ENCODE measurements at regions not wholly inside any gene's neighbourhood (a gene's known extent, or its start where the extent isn't known, plus 50 kb on each side); places are given as distances from the start of the nearest gene placed in this dataset.

DNA sequence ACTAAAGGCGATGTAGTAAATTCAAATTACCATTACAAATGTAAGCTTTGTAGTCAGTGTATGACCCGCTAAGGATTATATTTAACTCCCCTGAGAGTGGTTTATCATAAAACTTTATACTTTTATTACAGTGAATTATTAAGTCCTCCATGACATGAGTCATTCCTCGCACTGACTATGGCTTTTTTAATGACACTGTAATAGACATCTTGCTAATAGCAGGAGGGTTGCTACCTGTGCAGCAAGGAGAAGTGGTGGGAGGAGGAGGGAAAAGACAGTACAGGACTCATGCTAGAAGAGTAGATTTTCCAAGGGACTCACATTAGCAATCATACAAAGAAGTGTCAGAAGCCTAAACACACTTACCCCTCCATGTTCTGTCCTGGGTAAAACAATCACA, 556.1 kb downstream of the BCL11A start:
- peaks cover 4% of the 10 kb centered on the region for H3K4me1 ChIP-seq (ENCODE audit: insufficient read depth, low read length)
- H3K9ac ChIP-seq (ENCODE audit: low read length), result no peak overlapping the region
- no peak overlapping the region for H3K27ac ChIP-seq (ENCODE audit: low read depth, low read length)
- H3K36me3 ChIP-seq (ENCODE audit: insufficient read depth, low read length), result no peaks in the 10 kb centered on the region
- no peaks in the 10 kb centered on the region for H3K27me3 ChIP-seq (ENCODE audit: control insufficient read depth in 1 of 2, insufficient read depth in 2 of 2, low read length in 2 of 2)
- no peak overlapping the region for H3K4me3 ChIP-seq (ENCODE audit: low read depth in 1 of 2, low read length in 2 of 2)
- H3K9me3 ChIP-seq (ENCODE audit: low read length), result no peaks in the 10 kb centered on the region

DNA sequence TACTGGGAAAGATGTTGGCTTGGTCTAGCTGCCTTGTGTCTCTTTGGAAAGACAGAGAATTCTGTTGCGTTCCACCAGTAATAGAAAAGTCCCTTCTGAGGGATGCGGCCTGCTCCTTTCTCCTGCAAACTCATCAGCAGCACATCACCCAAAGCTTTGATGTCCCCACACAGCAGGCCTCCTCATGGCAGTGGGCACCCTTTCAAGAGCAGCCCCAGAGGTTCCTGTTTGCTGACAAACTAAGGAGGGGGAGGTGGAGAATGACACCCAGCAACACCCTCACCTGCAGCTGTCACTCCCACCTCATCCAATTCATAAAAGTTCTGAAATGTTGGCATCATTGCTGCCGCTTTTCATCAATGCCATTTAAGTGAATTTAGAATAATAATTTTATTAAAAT, 556.6 kb downstream of the BCL11A start:
- Histone ChIP-seq H3K36me3 (ENCODE audit: insufficient read depth, low read length) (no peaks in the 10 kb centered on the region), H3K27ac (ENCODE audit: low read depth, low read length) (no peak overlapping the region), H3K9ac (ENCODE audit: low read length) (no peak overlapping the region), H3K4me1 (ENCODE audit: insufficient read depth, low read length) (peaks cover 4% of the 10 kb centered on the region), H3K4me3 (ENCODE audit: low read depth in 1 of 2, low read length in 2 of 2) (no peak overlapping the region), H3K9me3 (ENCODE audit: low read length) (no peaks in the 10 kb centered on the region), H3K27me3 (ENCODE audit: control insufficient read depth in 1 of 2, insufficient read depth in 2 of 2, low read length in 2 of 2) (no peaks in the 10 kb centered on the region)

DNA sequence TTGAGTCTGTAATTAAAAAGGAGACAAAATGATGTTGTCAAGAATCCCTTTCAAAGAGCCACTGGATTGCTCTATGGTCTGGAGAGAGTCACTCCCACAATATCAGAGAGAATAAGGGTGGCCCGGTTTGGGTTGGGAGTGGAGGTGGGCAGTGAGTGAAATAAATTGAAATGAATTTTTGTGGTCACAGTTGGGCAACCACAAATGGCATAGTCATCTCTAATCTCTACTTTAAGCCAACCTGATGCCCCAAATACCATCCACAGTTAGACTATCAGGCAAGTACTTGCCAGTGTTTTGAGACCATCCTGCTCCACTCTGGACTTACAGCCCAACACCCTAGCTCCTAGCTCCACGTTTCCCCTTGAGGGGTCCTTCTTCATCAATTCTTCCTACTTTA, 559.7 kb downstream of the BCL11A start:
- no peaks in the 10 kb centered on the region for H3K9me3 ChIP-seq (ENCODE audit: low read length)
- no peaks in the 10 kb centered on the region for H3K4me1 ChIP-seq (ENCODE audit: insufficient read depth, low read length)
- no peak overlapping the region for H3K27ac ChIP-seq (ENCODE audit: low read depth, low read length)
- no peak overlapping the region for H3K4me3 ChIP-seq (ENCODE audit: low read depth in 1 of 2, low read length in 2 of 2)
- no peaks in the 10 kb centered on the region for H3K27me3 ChIP-seq (ENCODE audit: control insufficient read depth in 1 of 2, insufficient read depth in 2 of 2, low read length in 2 of 2)
- H3K36me3 ChIP-seq (ENCODE audit: insufficient read depth, low read length), result no peaks in the 10 kb centered on the region
- no peak overlapping the region for H3K9ac ChIP-seq (ENCODE audit: low read length)

DNA sequence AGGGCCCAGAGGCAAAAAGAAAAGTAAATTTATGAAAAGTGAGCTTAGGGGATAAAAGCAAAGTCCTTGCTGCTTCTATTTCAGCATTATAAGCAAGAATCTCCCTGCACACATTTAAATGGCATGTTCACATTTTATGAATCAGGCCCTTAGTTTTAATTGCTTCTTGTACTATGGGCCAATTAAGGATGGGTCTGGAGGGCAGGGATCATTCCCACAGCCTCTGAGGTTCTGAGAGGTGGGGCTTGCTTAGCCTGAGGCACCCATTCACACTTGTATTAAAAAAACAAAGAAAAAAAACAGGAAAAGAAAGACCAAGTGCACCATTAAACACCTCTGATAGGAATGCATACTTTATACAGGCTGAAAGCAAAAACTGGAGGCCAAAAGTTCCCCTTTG, 565.1 kb downstream of the BCL11A start:
- Histone ChIP-seq H3K27me3 (ENCODE audit: control insufficient read depth in 1 of 2, insufficient read depth in 2 of 2, low read length in 2 of 2) (no peaks in the 10 kb centered on the region), H3K9ac (ENCODE audit: low read length) (no peak overlapping the region), H3K4me3 (ENCODE audit: low read depth in 1 of 2, low read length in 2 of 2) (no peak overlapping the region), H3K27ac (ENCODE audit: low read depth, low read length) (no peak overlapping the region), H3K9me3 (ENCODE audit: low read length) (no peaks in the 10 kb centered on the region), H3K4me1 (ENCODE audit: insufficient read depth, low read length) (peaks cover 8% of the 10 kb centered on the region), H3K36me3 (ENCODE audit: insufficient read depth, low read length) (no peaks in the 10 kb centered on the region)

DNA sequence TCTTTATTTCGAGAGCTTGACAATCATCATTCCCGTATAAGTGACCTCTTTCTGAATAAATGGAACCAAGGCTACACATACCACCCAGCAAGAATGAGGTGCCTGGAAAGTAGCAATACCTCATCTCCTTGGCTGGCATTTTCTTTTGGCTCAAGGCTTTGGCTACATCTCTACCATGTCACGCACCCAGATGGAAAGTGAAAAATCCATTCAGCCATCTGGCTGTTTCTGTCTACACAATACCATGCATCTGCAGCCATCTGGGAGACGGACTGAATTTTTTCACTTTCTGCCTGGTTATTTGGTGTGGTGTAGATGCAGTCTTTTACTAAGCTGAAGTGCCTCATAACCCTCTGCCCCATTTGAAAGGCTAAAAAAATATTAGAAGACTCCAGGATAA, 566.9 kb downstream of the BCL11A start:
- no peak overlapping the region for H3K27ac ChIP-seq (ENCODE audit: low read depth, low read length)
- peaks cover 8% of the 10 kb centered on the region for H3K4me1 ChIP-seq (ENCODE audit: insufficient read depth, low read length)
- H3K36me3 ChIP-seq (ENCODE audit: insufficient read depth, low read length), result no peaks in the 10 kb centered on the region
- H3K9ac ChIP-seq (ENCODE audit: low read length), result no peak overlapping the region
- no peaks in the 10 kb centered on the region for H3K27me3 ChIP-seq (ENCODE audit: control insufficient read depth in 1 of 2, insufficient read depth in 2 of 2, low read length in 2 of 2)
- no peaks in the 10 kb centered on the region for H3K9me3 ChIP-seq (ENCODE audit: low read length)
- H3K4me3 ChIP-seq (ENCODE audit: low read depth in 1 of 2, low read length in 2 of 2), result peak overlapping the region in 1 of 2 donors; percentile 19

DNA sequence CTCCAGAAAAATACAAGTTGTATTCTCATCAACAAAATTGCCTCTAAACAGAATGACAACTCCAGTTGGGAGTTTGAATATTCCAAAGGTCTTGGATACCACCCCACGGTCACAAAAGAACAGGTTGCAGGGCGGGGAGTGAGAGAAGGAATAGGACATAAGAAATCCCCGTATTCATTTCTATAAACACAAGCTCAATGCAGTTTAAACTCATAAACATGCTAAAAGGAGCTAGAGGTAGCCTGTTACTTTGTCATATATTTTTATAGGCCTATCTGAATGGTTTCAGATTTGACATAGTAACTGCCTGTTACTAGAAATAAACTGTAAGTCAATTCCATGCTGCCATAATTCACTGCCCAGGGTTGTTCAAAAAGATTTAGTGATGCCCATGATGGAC, 567.5 kb downstream of the BCL11A start:
- no peaks in the 10 kb centered on the region for H3K36me3 ChIP-seq (ENCODE audit: insufficient read depth, low read length)
- no peak overlapping the region for H3K9ac ChIP-seq (ENCODE audit: low read length)
- H3K27me3 ChIP-seq (ENCODE audit: control insufficient read depth in 1 of 2, insufficient read depth in 2 of 2, low read length in 2 of 2), result no peaks in the 10 kb centered on the region
- H3K4me1 ChIP-seq (ENCODE audit: insufficient read depth, low read length), result peaks cover 8% of the 10 kb centered on the region
- no peak overlapping the region for H3K27ac ChIP-seq (ENCODE audit: low read depth, low read length)
- peak overlapping the region in 1 of 2 donors; percentile 19 for H3K4me3 ChIP-seq (ENCODE audit: low read depth in 1 of 2, low read length in 2 of 2)
- H3K9me3 ChIP-seq (ENCODE audit: low read length), result no peaks in the 10 kb centered on the region

DNA sequence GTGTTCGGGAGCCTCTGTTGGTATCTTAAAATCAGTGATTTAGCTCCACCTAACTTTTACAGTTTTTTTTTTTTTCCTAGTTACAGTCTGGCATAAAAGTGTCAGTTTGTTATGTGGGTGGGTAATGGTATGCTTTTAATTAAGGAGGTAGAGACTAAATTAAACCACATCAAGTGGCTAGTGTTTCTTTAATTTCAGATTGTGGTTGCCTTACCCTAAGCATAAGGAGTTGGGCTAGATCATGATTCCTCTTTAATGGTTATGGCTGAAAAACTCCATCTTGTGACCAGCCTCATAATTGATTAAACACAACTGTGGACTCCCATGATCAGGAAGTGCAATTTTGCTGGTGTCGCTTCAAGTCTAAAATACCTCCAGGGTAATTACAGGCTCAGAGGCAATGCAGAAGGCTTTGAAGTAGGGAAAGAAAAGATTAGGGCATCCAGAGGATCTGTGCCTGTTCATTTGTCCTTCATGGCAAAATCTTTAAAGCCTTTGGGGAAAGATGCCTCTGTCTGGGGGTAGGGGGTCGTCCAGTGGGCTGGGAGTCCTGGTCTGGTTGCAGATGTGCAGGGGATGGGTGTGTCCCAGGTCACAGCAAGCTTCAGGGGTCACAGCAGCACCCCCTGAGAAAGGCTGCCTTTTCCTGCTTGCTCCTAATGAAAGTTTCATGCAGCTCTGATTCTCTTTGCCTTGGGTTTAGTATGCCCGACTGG, 579.2 kb downstream of the BCL11A start:
- H3K9me3 ChIP-seq (ENCODE audit: low read length), result no peaks in the 10 kb centered on the region
- H3K4me1 ChIP-seq (ENCODE audit: insufficient read depth, low read length), result no peaks in the 10 kb centered on the region
- no peak overlapping the region for H3K9ac ChIP-seq (ENCODE audit: low read length)
- no peaks in the 10 kb centered on the region for H3K36me3 ChIP-seq (ENCODE audit: insufficient read depth, low read length)
- no peak overlapping the region for H3K4me3 ChIP-seq (ENCODE audit: low read depth in 1 of 2, low read length in 2 of 2)
- H3K27ac ChIP-seq (ENCODE audit: low read depth, low read length), result no peak overlapping the region
- no peaks in the 10 kb centered on the region for H3K27me3 ChIP-seq (ENCODE audit: control insufficient read depth in 1 of 2, insufficient read depth in 2 of 2, low read length in 2 of 2)

DNA sequence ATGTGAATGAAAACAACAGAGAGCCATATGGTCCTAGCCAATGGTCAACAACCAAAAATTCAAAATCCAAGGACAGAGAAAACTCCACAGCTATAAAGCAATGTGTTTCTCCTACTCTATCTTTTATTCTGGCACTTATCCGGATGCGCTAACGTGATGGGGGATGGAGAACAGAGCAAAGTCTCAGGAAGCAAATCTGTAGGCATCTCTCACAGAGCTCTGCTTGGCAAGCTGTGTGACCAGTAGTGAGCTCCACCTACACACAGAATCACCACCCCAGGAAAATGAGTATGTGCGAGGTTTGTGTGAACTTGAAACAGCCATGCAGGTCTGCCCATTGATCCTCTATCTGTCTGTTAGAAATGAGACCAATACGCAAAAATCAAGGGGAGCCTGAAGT, 584.3 kb downstream of the BCL11A start:
- H3K27me3 ChIP-seq (ENCODE audit: control insufficient read depth in 1 of 2, insufficient read depth in 2 of 2, low read length in 2 of 2), result no peaks in the 10 kb centered on the region
- no peaks in the 10 kb centered on the region for H3K9me3 ChIP-seq (ENCODE audit: low read length)
- no peak overlapping the region for H3K9ac ChIP-seq (ENCODE audit: low read length)
- H3K4me1 ChIP-seq (ENCODE audit: insufficient read depth, low read length), result no peaks in the 10 kb centered on the region
- no peak overlapping the region for H3K27ac ChIP-seq (ENCODE audit: low read depth, low read length)
- no peak overlapping the region for H3K4me3 ChIP-seq (ENCODE audit: low read depth in 1 of 2, low read length in 2 of 2)
- no peaks in the 10 kb centered on the region for H3K36me3 ChIP-seq (ENCODE audit: insufficient read depth, low read length)

DNA sequence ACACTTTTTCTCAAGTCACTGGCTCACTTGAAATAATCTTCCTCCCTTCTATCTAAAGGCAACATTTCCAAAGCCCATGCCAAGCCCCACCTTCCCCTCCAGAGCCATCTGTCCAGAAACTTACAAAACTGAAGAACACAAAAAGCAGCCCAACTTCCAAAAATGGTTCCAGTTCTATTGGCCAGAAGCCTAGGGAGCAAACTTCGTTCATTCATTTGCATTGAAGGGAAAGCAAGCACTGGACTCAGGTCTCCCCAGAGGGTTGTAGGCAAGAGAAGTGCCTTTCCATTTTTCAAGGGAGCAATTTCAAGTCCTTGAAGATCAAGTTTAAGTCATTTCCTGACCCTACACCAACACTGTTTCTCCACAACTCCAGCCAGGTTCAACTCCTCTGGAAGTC, 585.0 kb downstream of the BCL11A start:
- no peak overlapping the region for H3K9ac ChIP-seq (ENCODE audit: low read length)
- no peaks in the 10 kb centered on the region for H3K36me3 ChIP-seq (ENCODE audit: insufficient read depth, low read length)
- no peaks in the 10 kb centered on the region for H3K9me3 ChIP-seq (ENCODE audit: low read length)
- no peak overlapping the region for H3K4me3 ChIP-seq (ENCODE audit: low read depth in 1 of 2, low read length in 2 of 2)
- H3K27me3 ChIP-seq (ENCODE audit: control insufficient read depth in 1 of 2, insufficient read depth in 2 of 2, low read length in 2 of 2), result no peaks in the 10 kb centered on the region
- no peaks in the 10 kb centered on the region for H3K4me1 ChIP-seq (ENCODE audit: insufficient read depth, low read length)
- no peak overlapping the region for H3K27ac ChIP-seq (ENCODE audit: low read depth, low read length)

DNA sequence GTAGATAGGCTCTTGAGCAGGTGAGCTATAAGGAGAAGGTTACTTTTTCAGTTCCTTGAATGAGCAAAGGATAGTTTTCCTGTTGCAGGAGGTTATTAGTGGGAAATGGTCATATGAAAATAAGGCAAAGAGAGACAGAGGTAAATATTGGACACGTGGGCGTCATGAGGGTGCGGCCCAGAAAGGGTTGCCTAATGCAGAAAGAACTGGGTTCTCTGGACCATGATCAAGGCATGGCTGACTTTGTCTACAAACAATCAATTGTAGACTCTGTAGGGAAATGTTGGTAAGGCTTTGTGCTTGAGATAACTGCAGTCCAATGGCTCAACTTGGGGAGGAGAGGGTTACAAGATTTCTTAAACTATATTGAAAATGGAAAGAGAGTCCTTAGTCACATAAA, 585.8 kb downstream of the BCL11A start:
- no peaks in the 10 kb centered on the region for H3K9me3 ChIP-seq (ENCODE audit: low read length)
- no peaks in the 10 kb centered on the region for H3K27me3 ChIP-seq (ENCODE audit: control insufficient read depth in 1 of 2, insufficient read depth in 2 of 2, low read length in 2 of 2)
- H3K36me3 ChIP-seq (ENCODE audit: insufficient read depth, low read length), result no peaks in the 10 kb centered on the region
- H3K4me3 ChIP-seq (ENCODE audit: low read depth in 1 of 2, low read length in 2 of 2), result no peak overlapping the region
- no peak overlapping the region for H3K9ac ChIP-seq (ENCODE audit: low read length)
- no peak overlapping the region for H3K27ac ChIP-seq (ENCODE audit: low read depth, low read length)
- H3K4me1 ChIP-seq (ENCODE audit: insufficient read depth, low read length), result no peaks in the 10 kb centered on the region

DNA sequence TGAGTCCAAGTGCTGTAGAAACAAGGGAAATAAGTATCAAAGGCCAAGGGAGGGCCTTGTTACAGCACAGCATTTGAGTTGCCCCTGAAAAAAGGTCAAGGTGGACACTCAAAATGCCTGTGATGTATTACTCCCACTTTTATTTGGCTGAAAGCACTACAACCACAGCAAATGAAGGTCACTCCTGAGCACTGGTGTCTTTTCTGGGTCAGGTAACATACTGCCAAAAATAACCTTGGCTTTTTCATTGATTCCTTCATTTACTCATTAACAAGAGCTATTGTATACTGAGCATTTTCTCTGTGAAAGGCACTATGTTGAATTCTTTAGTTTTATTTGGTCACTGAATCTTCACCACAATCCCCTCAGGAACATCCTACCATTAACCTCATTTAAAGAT, 590.3 kb downstream of the BCL11A start:
- no peak overlapping the region for H3K27ac ChIP-seq (ENCODE audit: low read depth, low read length)
- H3K9ac ChIP-seq (ENCODE audit: low read length), result no peak overlapping the region
- H3K36me3 ChIP-seq (ENCODE audit: insufficient read depth, low read length), result no peaks in the 10 kb centered on the region
- H3K4me1 ChIP-seq (ENCODE audit: insufficient read depth, low read length), result no peaks in the 10 kb centered on the region
- no peaks in the 10 kb centered on the region for H3K27me3 ChIP-seq (ENCODE audit: control insufficient read depth in 1 of 2, insufficient read depth in 2 of 2, low read length in 2 of 2)
- no peaks in the 10 kb centered on the region for H3K9me3 ChIP-seq (ENCODE audit: low read length)
- H3K4me3 ChIP-seq (ENCODE audit: low read depth in 1 of 2, low read length in 2 of 2), result no peak overlapping the region

DNA sequence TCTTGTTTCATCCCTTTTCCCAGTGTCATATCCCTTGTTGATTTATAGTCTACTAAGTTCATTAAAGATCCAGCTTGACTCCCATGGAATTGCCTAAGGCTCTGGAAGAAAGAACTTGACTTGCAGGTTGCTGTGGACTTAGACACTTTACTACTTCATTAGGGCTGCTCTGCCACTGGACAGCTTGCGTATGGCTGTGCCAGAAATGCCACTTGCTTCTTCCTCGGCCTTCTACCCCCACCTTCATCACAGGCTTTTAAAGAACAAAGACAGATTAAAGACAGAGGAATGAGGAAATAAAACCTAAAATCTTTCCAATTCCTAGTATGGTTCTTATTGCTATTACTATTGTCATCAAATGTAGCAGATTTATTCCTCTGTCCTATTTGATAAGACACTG, 591.7 kb downstream of the BCL11A start:
- no peaks in the 10 kb centered on the region for H3K9me3 ChIP-seq (ENCODE audit: low read length)
- H3K9ac ChIP-seq (ENCODE audit: low read length), result no peak overlapping the region
- H3K27me3 ChIP-seq (ENCODE audit: control insufficient read depth in 1 of 2, insufficient read depth in 2 of 2, low read length in 2 of 2), result no peaks in the 10 kb centered on the region
- H3K4me1 ChIP-seq (ENCODE audit: insufficient read depth, low read length), result no peaks in the 10 kb centered on the region
- no peaks in the 10 kb centered on the region for H3K36me3 ChIP-seq (ENCODE audit: insufficient read depth, low read length)
- H3K27ac ChIP-seq (ENCODE audit: low read depth, low read length), result no peak overlapping the region
- no peak overlapping the region for H3K4me3 ChIP-seq (ENCODE audit: low read depth in 1 of 2, low read length in 2 of 2)

Data from muscle layer of colon (tissue), 2 donors.